IMR-90 (cell line): ENCODE measurements at regions not wholly inside any gene's neighbourhood (a gene's known extent, or its start where the extent isn't known, plus 50 kb on each side); places are given as distances from the start of the nearest gene placed in this dataset.

Experiments used
- ATAC-seq: fragments of 200-7000 bp; cut with Tn5 transposase; 2 replicates; pipeline ENCODE4 v1.9.1; 2020; ENCODE audit warnings: low read depth, mild to moderate bottlenecking, moderate library complexity
- BruUV-seq: library from RNA; stranded (reverse); fragments of 400-500 nt; replicated peaks from 2 replicates; lab custom pipeline; 2021; lab: Mats Ljungman, UMichigan
- CTCF ChIA-PET: fragments of 300-600 bp; formaldehyde crosslinking; extraction: SDS; loops from one replicate; lab custom pipeline; 2021; ENCODE audit warnings: antibody characterized with exemption; lab: Yijun Ruan, JAX
- POLR2A ChIA-PET: fragments of 300-600 bp; sonication (Branson Sonifier 250); formaldehyde crosslinking; loops from one replicate; lab custom pipeline; 2022; ENCODE audit warnings: antibody characterized with exemption; ENCODE audit not compliant: unreplicated experiment; lab: Charles Lee
- DNase-seq: peaks from one replicate; pipeline ENCODE4 v3.0.0; 2013
- H2AFZ ChIP-seq: replicated peaks from 2 replicates; pipeline ENCODE3; 2013; ENCODE audit warnings: low read length, mild to moderate bottlenecking; ENCODE audit not compliant: poor library complexity
- H2AK5ac ChIP-seq: 2 replicates; pipeline ENCODE4 v1.6.1; 2013; ENCODE audit warnings: low read depth, low read length, inconsistent platforms
- H2AK9ac ChIP-seq: replicated peaks from 2 replicates; pipeline ENCODE3; 2013; ENCODE audit warnings: mild to moderate bottlenecking, low read depth, low read length, moderate library complexity; ENCODE audit not compliant: poor library complexity
- H2BK120ac ChIP-seq: 2 replicates; pipeline ENCODE4 v1.6.1; 2013; ENCODE audit warnings: low read depth, low read length, inconsistent platforms
- H2BK15ac ChIP-seq: 3 replicates; pipeline ENCODE4 v1.6.1; 2013; ENCODE audit warnings: low read depth, low read length, inconsistent platforms
- H2BK20ac ChIP-seq: 2 replicates; pipeline ENCODE4 v1.6.1; 2013; ENCODE audit warnings: low read depth, mild to moderate bottlenecking, inconsistent platforms, low read length, moderate library complexity
- H2BK5ac ChIP-seq: 2 replicates; pipeline ENCODE4 v1.6.1; 2013; ENCODE audit warnings: mild to moderate bottlenecking, low read depth, low read length, inconsistent platforms; ENCODE audit not compliant: poor library complexity, severe bottlenecking
- H3K14ac ChIP-seq: replicated peaks from 2 replicates; pipeline ENCODE4 v1.6.1; 2013; ENCODE audit warnings: low read depth, low read length, inconsistent platforms
- H3K18ac ChIP-seq: 2 replicates; pipeline ENCODE4 v1.6.1; 2013; ENCODE audit warnings: low read depth, low read length, control low read depth
- H3K23ac ChIP-seq: 2 replicates; pipeline ENCODE4 v1.6.1; 2013; ENCODE audit warnings: low read depth, low read length, inconsistent platforms
- H3K27ac ChIP-seq: 2 replicates; pipeline ENCODE4 v1.5.1; 2013; ENCODE audit warnings: mild to moderate bottlenecking, control low read depth, low read length; ENCODE audit not compliant: insufficient read depth
- H3K27me3 ChIP-seq: 2 replicates; pipeline ENCODE4 v1.6.1; 2013; ENCODE audit warnings: low read length; ENCODE audit not compliant: control insufficient read depth, insufficient read depth
- H3K36me3 ChIP-seq: 2 replicates; pipeline ENCODE4 v1.6.1; 2013; ENCODE audit warnings: low read length, mixed read lengths; ENCODE audit not compliant: control insufficient read depth, insufficient read depth
- H3K4ac ChIP-seq: 2 replicates; pipeline ENCODE4 v1.6.1; 2013; ENCODE audit warnings: low read depth, low read length, inconsistent platforms
- H3K4me1 ChIP-seq: 2 replicates; pipeline ENCODE4 v1.6.1; 2013; ENCODE audit warnings: low read length, mixed read lengths; ENCODE audit not compliant: control insufficient read depth, insufficient read depth
- H3K4me2 ChIP-seq: 2 replicates; pipeline ENCODE4 v1.6.1; 2013; ENCODE audit warnings: low read depth, mild to moderate bottlenecking, control low read depth, low read length, moderate library complexity
- H3K4me3 ChIP-seq: 2 replicates; pipeline ENCODE4 v1.5.1; 2013; ENCODE audit warnings: low read depth, mild to moderate bottlenecking, control low read depth, low read length, moderate library complexity; ENCODE audit not compliant: insufficient read depth
- H3K56ac ChIP-seq: 2 replicates; pipeline ENCODE4 v1.6.1; 2013; ENCODE audit warnings: low read length, inconsistent platforms; ENCODE audit not compliant: insufficient read depth; ENCODE audit errors: extremely low read depth
- H3K79me1 ChIP-seq, 2 experiments: 2 replicates each; pipeline ENCODE4 v1.6.1; 2013; ENCODE audit warnings: low read length in 2 of 2, inconsistent platforms in 1 of 2, low read depth in 1 of 2
- H3K9ac ChIP-seq: 2 replicates; pipeline ENCODE4 v1.6.1; 2013; ENCODE audit warnings: low read depth, low read length, control low read depth
- H3K9me1 ChIP-seq: 2 replicates; pipeline ENCODE4 v1.6.1; 2013; ENCODE audit warnings: low read length, inconsistent platforms; ENCODE audit not compliant: insufficient read depth
- H3K9me3 ChIP-seq: 2 replicates; pipeline ENCODE4 v1.6.1; 2013; ENCODE audit warnings: low read length; ENCODE audit not compliant: control insufficient read depth, insufficient read depth
- H4K20me1 ChIP-seq: 2 replicates; pipeline ENCODE4 v1.6.1; 2013; ENCODE audit warnings: low read length, inconsistent platforms; ENCODE audit not compliant: insufficient read depth
- H4K5ac ChIP-seq: 2 replicates; pipeline ENCODE4 v1.6.1; 2013; ENCODE audit warnings: mild to moderate bottlenecking, low read depth, low read length, control low read depth
- H4K8ac ChIP-seq, 2 experiments: 2 replicates each; pipeline ENCODE4 v1.6.1; 2013; ENCODE audit warnings: low read depth in 2 of 2, low read length in 2 of 2, control low read depth in 1 of 2, inconsistent platforms in 1 of 2
- H4K91ac ChIP-seq: 2 replicates; pipeline ENCODE4 v1.6.1; 2013; ENCODE audit warnings: low read depth, low read length, inconsistent platforms; ENCODE audit not compliant: insufficient read depth
- BHLHE40 ChIP-seq: fragments of 150-350 bp; IDR thresholded peaks from 2 replicates; pipeline ENCODE4 v1.6.1; 2016; ENCODE audit warnings: mild to moderate bottlenecking, low read depth, low read length
- FOS ChIP-seq: fragments of 150-350 bp; IDR thresholded peaks from 2 replicates; pipeline ENCODE4 v1.6.1; 2016; ENCODE audit warnings: low read depth, low read length
- MAFK ChIP-seq: IDR thresholded peaks from 2 replicates; pipeline ENCODE4 v1.6.1; 2012; ENCODE audit warnings: low read depth, low read length, improper control_type of control experiment
- MAZ ChIP-seq: IDR thresholded peaks from 2 replicates; pipeline ENCODE4 v1.6.1; 2012; ENCODE audit warnings: low read depth, mild to moderate bottlenecking, low read length, improper control_type of control experiment, moderate library complexity, borderline replicate concordance
- NFE2L2 ChIP-seq: fragments of 150-350 bp; IDR thresholded peaks from 2 replicates; pipeline ENCODE4 v1.6.1; 2016; ENCODE audit warnings: low read depth, mild to moderate bottlenecking, low read length
- POLR2A ChIP-seq: IDR thresholded peaks from 2 replicates; pipeline ENCODE4 v1.6.1; 2012; ENCODE audit warnings: mild to moderate bottlenecking, low read depth, low read length
- RFX5 ChIP-seq: IDR thresholded peaks from 2 replicates; pipeline ENCODE4 v1.8.0; 2012; ENCODE audit warnings: low read depth, mild to moderate bottlenecking, low read length, moderate library complexity
- WGBS, 2 experiments: methylation state at CpG; one replicate each; pipeline versions ENCODE4 v1.1.5 to v1.1.7; 2013; ENCODE audit warnings: missing lambda C conversion rate in 2 of 2; ENCODE audit not compliant: insufficient read length in 1 of 2; ENCODE audit errors: extremely low coverage in 2 of 2; 5-methylcytosine and 5-hydroxymethylcytosine counted together
- dilution Hi-C: fragments of 300-500 bp; cut with HindIII; formaldehyde crosslinking; loops from one replicate; pipeline ENCODE4 v1.14.3; 2018; ENCODE audit warnings: low sequenced_read_pairs; ENCODE audit not compliant: unreplicated experiment
- in situ Hi-C: fragments of 300-500 bp; cut with MboI; formaldehyde crosslinking; loops from 3 replicates; pipeline ENCODE4 v1.14.3; 2019; ENCODE audit warnings: low sequenced_read_pairs, inconsistent platforms, mixed read lengths
- intact Hi-C: fragments of 100-400 bp; cut with micrococcal nuclease; formaldehyde crosslinking; loops from 2 replicates; pipeline ENCODE4 v1.10.0; 2022
- TF ChIP-seq, protein P1 (sequence below): conservative IDR thresholded peaks from 2 replicates; pipeline ENCODE4 v1.5.1; 2012; ENCODE audit warnings: mild to moderate bottlenecking, low read depth, low read length, improper control_type of control experiment

DNA sequence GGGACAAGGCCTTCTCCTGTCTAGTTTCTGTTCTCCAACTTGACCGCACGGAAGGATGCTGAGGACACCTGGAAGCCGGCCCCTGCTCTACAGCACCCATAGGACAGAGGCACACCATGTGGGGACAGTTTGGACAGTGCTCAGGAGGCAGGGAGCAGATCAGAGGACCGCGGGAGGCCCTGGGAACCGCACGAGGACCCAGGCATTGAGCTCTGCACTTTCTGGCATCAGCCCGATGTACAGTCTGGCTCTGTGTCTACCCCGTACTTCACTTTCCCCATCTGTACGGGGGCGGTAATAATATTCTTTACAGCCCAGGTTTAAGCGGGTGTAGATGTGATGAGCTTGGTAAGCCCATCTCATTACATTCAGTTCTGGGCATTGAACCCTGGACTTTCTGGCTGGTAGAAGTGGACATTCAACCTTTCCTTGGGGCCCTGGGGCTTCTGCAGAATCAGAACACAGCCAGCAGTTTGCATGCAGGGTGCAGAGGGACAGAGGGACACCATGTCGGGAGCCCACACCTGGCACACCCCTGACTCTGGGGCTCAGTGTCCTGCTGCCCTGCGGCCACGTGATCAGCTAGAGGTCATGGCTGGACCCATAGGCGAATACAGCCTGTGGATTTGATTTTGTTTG, 258.7 kb downstream of the SEC14L1 start:
- Histone ChIP-seq H3K27me3 (no peaks in the 10 kb centered on the region), H2BK15ac (no peak overlapping the region), H3K9me1 (peaks cover 46% of the 10 kb centered on the region), H3K4me1 (peaks cover 31% of the 10 kb centered on the region), H3K79me1 (peaks cover 4 to 96% of the 10 kb centered on the region in 2 experiments; a peak in 2 of 4 replicates), H2BK5ac (no peak overlapping the region), H3K27ac (no peak overlapping the region), H2AFZ (no peak overlapping the region), H3K56ac (no peak overlapping the region), H3K18ac (no peak overlapping the region), H3K4ac (no peak overlapping the region), H3K9ac (no peak overlapping the region), H3K14ac (no peak overlapping the region), H4K5ac (no peak overlapping the region), H3K9me3 (no peaks in the 10 kb centered on the region), H4K8ac (no peak overlapping the region), H3K4me2 (no peak overlapping the region), H4K20me1 (peaks cover 79% of the 10 kb centered on the region), H2BK120ac (no peak overlapping the region; the same call in 1 of the 2 replicates), H2AK5ac (no peak overlapping the region; the same call in 1 of the 2 replicates), H4K91ac (no peak overlapping the region), H2AK9ac (no peak overlapping the region), H2BK20ac (no peak overlapping the region), H3K4me3 (no peak overlapping the region), H3K36me3 (peaks cover 43% of the 10 kb centered on the region), H3K23ac (no peak overlapping the region)
- in situ Hi-C loops = no loop called here
- intact Hi-C loops = no loop called here
- DNase-seq (no peak), ATAC-seq (no peak)
- CTCF ChIA-PET = no interaction called here
- POLR2A ChIA-PET = no interaction called here
- TF ChIP-seq FOS (no peak), MAZ (no peak), MAFK (no peak), NFE2L2 (no peak), RFX5 (no peak), POLR2A (no peak), BHLHE40 (no peak)
- TF ChIP-seq, protein P1, sequence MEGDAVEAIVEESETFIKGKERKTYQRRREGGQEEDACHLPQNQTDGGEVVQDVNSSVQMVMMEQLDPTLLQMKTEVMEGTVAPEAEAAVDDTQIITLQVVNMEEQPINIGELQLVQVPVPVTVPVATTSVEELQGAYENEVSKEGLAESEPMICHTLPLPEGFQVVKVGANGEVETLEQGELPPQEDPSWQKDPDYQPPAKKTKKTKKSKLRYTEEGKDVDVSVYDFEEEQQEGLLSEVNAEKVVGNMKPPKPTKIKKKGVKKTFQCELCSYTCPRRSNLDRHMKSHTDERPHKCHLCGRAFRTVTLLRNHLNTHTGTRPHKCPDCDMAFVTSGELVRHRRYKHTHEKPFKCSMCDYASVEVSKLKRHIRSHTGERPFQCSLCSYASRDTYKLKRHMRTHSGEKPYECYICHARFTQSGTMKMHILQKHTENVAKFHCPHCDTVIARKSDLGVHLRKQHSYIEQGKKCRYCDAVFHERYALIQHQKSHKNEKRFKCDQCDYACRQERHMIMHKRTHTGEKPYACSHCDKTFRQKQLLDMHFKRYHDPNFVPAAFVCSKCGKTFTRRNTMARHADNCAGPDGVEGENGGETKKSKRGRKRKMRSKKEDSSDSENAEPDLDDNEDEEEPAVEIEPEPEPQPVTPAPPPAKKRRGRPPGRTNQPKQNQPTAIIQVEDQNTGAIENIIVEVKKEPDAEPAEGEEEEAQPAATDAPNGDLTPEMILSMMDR = no peak
- WGBS, 2 experiments = 100% methylated on average over 4 of the region's 16 CpGs; no CpG with 5 or more reads in 1 of the 2 experiments
- dilution Hi-C loops = no loop called here
- BruUV-seq = no TSS peak
